Limb (tissue), 2 donors: ENCODE measurements at regions not wholly inside any gene's neighbourhood (a gene's known extent, or its start where the extent isn't known, plus 50 kb on each side); places are given as distances from the start of the nearest gene placed in this dataset.
"Not testable (repeated sequence)": the region's sequence is repeated elsewhere in the genome, so short reads cannot be mapped to it uniquely, and the experiment has no call there.

Source experiments
- DNase-seq, 2 donors: peaks; one replicate each; pipeline ENCODE4 v3.0.0-alpha.2; 2016; ENCODE audit errors: extremely low spot score in 2 of 2

- no peak for DNase-seq
Observed at GRCh38 chr5:98109561-98110006, 663.9 kb upstream of the RGMB start.

GRCh38 chr5:98110282-98110691, 663.2 kb upstream of the RGMB start:
- no peak for DNase-seq

- DNase-seq = no peak
Observed at GRCh38 chr5:98110791-98111190, 662.7 kb upstream of the RGMB start.

- no peak for DNase-seq
Observed at GRCh38 chr5:98111686-98112085, 661.8 kb upstream of the RGMB start.

GRCh38 chr5:98121036-98121936, 652.2 kb upstream of the RGMB start:
- no peak for DNase-seq

- no peak for DNase-seq
Observed at GRCh38 chr5:98128271-98128670, 645.2 kb upstream of the RGMB start.

- no peak for DNase-seq
Observed at GRCh38 chr5:98128846-98129245, 644.6 kb upstream of the RGMB start.

GRCh38 chr5:98130261-98131035, 643.0 kb upstream of the RGMB start:
- no peak for DNase-seq

- DNase-seq = no peak
Observed at GRCh38 chr5:98144116-98144515, 629.3 kb upstream of the RGMB start.

- DNase-seq = no peak
Observed at GRCh38 chr5:98144710-98145109, 628.8 kb upstream of the RGMB start.

GRCh38 chr5:98157368-98157767, 616.1 kb upstream of the RGMB start:
- no peak for DNase-seq

GRCh38 chr5:98158440-98158839, 615.0 kb upstream of the RGMB start:
- no peak for DNase-seq

- DNase-seq = no peak
Observed at GRCh38 chr5:98163796-98164493, 609.5 kb upstream of the RGMB start.

GRCh38 chr5:98168871-98169270, 604.6 kb upstream of the RGMB start:
- DNase-seq = no peak

- DNase-seq = no peak
Observed at GRCh38 chr5:98170994-98171393, 602.5 kb upstream of the RGMB start.

- DNase-seq = no peak
Observed at GRCh38 chr5:98173334-98173733, 600.1 kb upstream of the RGMB start.

- no peak for DNase-seq
Observed at GRCh38 chr5:98175474-98175873, 598.0 kb upstream of the RGMB start.

GRCh38 chr5:98179791-98180755, 593.4 kb upstream of the RGMB start:
- DNase-seq = no peak

- DNase-seq = no peak
Observed at GRCh38 chr5:98186128-98186527, 587.3 kb upstream of the RGMB start.

- no peak for DNase-seq
Observed at GRCh38 chr5:98187945-98188344, 585.5 kb upstream of the RGMB start.

GRCh38 chr5:98190344-98190743, 583.1 kb upstream of the RGMB start:
- DNase-seq = not testable (repeated sequence)
